SU-DHL-6 (cell line): ENCODE measurements at regions not wholly inside any gene's neighbourhood (a gene's known extent, or its start where the extent isn't known, plus 50 kb on each side); places are given as distances from the start of the nearest gene placed in this dataset.

Source experiments
- H2AFZ ChIP-seq: fragments of 200-600 bp; sonication (generic); 2 replicates; pipeline ENCODE4 v1.6.1; 2014; ENCODE audit warnings: low read depth, mild to moderate bottlenecking, moderate library complexity, mixed read lengths, antibody characterized with exemption, low read length; ENCODE audit not compliant: severe bottlenecking
- H3F3A ChIP-seq: fragments of 200-600 bp; shearing (Covaris generic); 2 replicates; pipeline ENCODE4 v1.6.0; 2016; ENCODE audit warnings: antibody characterized with exemption, mild to moderate bottlenecking; ENCODE audit not compliant: insufficient read depth
- H3K27ac ChIP-seq: fragments of 200-600 bp; sonication (generic); 2 replicates; pipeline ENCODE4 v1.5.1; 2016; ENCODE audit warnings: low read depth, mild to moderate bottlenecking, low read length, moderate library complexity, mixed read lengths
- H3K27me3 ChIP-seq: fragments of 200-600 bp; sonication (generic), shearing (Covaris generic); 2 replicates; pipeline ENCODE4 v1.6.0; 2014; ENCODE audit warnings: mild to moderate bottlenecking, low read length
- H3K36me3 ChIP-seq: fragments of 200-600 bp; sonication (generic); 2 replicates; pipeline ENCODE4 v1.6.1; 2014; ENCODE audit warnings: mild to moderate bottlenecking, low read length, mixed read lengths
- H3K4me2 ChIP-seq: fragments of 300-600, 200-600 bp; shearing (Covaris generic), sonication (generic); 2 replicates; pipeline ENCODE4 v1.6.0; 2014; ENCODE audit warnings: low read length, low read depth, mild to moderate bottlenecking; ENCODE audit not compliant: poor library complexity, severe bottlenecking
- H3K4me3 ChIP-seq: fragments of 200-600 bp; sonication (generic); 2 replicates; pipeline ENCODE4 v1.5.1; 2014; ENCODE audit warnings: antibody characterized with exemption, low read length, mild to moderate bottlenecking, mixed read lengths; ENCODE audit not compliant: insufficient read depth, poor library complexity, severe bottlenecking
- H3K79me2 ChIP-seq: fragments of 200-600 bp; sonication (generic); 2 replicates; pipeline ENCODE4 v1.6.1; 2014; ENCODE audit warnings: mild to moderate bottlenecking, low read length, moderate library complexity; ENCODE audit not compliant: insufficient read depth
- H3K9ac ChIP-seq: fragments of 200-600 bp; sonication (generic); 2 replicates; pipeline ENCODE4 v1.7.0; 2014; ENCODE audit warnings: mild to moderate bottlenecking, low read length
- H3K9me2 ChIP-seq: fragments of 200-600 bp; sonication (generic); replicated peaks from 2 replicates; pipeline ENCODE4 v1.6.1; 2014; ENCODE audit warnings: low read length; ENCODE audit not compliant: insufficient read depth
- H3K9me3 ChIP-seq: fragments of 200-600 bp; sonication (generic); 2 replicates; pipeline ENCODE4 v1.6.1; 2014; ENCODE audit warnings: low read length, mixed read lengths; ENCODE audit not compliant: insufficient read depth
- H4K20me1 ChIP-seq: fragments of 200-600 bp; sonication (generic); 2 replicates; pipeline ENCODE4 v1.6.1; 2014; ENCODE audit warnings: low read depth, mild to moderate bottlenecking, antibody characterized with exemption, low read length, moderate library complexity, mixed read lengths
- CTCF ChIP-seq: fragments of 200-600 bp; sonication (generic); IDR thresholded peaks from one replicate; pipeline ENCODE4 v1.5.1; 2017; ENCODE audit warnings: antibody characterized with exemption, mild to moderate bottlenecking, low read length, moderate library complexity; ENCODE audit not compliant: insufficient read depth, poor library complexity, severe bottlenecking
- EZH2phosphoT487 ChIP-seq: fragments of 200-600 bp; sonication (generic), shearing (Covaris generic); conservative IDR thresholded peaks from 2 replicates; pipeline ENCODE4 v1.6.1; 2018; ENCODE audit warnings: mild to moderate bottlenecking, antibody characterized with exemption, low read length, moderate library complexity, mixed read lengths

GRCh38 chr22:19590696-19591095, 66.5 kb upstream of the CLDN5 start:
- TF ChIP-seq CTCF, result no peak
- Histone ChIP-seq H2AFZ (no peak overlapping the region), H3K4me3 (no peak overlapping the region), H3K9me2 (no peaks in the 10 kb centered on the region), H3K79me2 (no peaks in the 10 kb centered on the region), H3K9me3 (no peaks in the 10 kb centered on the region), H3K27me3 (no peaks in the 10 kb centered on the region), H3K36me3 (no peaks in the 10 kb centered on the region), H3F3A (no peaks in the 10 kb centered on the region), H3K27ac (no peak overlapping the region), H4K20me1 (no peaks in the 10 kb centered on the region), H3K4me2 (no peak overlapping the region), H3K9ac (no peak overlapping the region)

DNA sequence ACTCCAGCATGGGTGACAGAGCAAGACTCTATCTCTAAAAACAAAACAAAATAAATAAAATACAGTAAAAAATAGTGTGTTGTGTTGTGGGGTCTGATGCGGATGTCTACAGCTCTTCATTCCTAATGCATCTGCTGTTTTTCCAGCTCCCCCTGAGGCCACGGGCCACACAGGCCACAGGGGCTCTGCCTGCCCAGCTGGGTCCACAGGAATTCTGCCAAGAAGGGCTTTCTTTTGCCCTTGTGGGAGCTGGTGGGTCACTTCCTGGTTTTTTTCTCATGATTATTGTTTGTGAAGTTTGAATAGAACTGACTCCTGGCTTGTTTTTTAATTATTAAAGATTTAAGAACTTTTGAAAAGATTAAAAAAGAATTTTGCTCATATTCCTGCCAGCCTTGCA, 67.4 kb upstream of the CLDN5 start:
- Histone ChIP-seq H3K36me3 (no peaks in the 10 kb centered on the region), H3K9ac (no peak overlapping the region), H2AFZ (no peak overlapping the region), H3K4me3 (no peak overlapping the region), H3K9me3 (no peaks in the 10 kb centered on the region), H3K27ac (no peak overlapping the region), H3K79me2 (no peaks in the 10 kb centered on the region), H3F3A (no peaks in the 10 kb centered on the region), H3K27me3 (no peaks in the 10 kb centered on the region), H4K20me1 (no peaks in the 10 kb centered on the region), H3K4me2 (no peak overlapping the region), H3K9me2 (no peaks in the 10 kb centered on the region)
- TF ChIP-seq EZH2phosphoT487 (no peak), CTCF (no peak)

DNA sequence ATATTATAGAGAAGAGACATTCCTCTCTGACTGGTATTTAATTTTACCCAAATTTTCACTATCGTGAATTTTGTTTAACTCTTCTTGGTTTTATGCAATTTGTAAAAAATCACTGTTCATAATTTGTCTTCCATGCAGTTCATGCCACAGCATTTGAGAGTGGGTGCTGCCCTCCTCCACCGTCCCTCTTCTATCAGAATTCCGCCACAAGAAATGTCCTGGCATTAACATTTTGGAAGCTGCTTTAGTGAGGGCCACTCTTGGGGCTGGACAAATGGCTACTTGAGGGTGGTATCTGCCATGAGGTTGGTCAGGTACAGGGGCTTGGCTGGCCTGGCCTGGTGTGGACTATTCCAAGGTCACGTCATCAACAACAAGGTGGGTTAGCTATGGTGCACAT, 68.3 kb upstream of the CLDN5 start:
- Histone ChIP-seq H3K27ac (no peak overlapping the region), H3F3A (no peaks in the 10 kb centered on the region), H3K9ac (no peak overlapping the region), H3K36me3 (no peaks in the 10 kb centered on the region), H2AFZ (no peak overlapping the region), H3K4me3 (no peak overlapping the region), H3K4me2 (no peak overlapping the region), H3K27me3 (no peaks in the 10 kb centered on the region), H4K20me1 (no peaks in the 10 kb centered on the region), H3K79me2 (no peaks in the 10 kb centered on the region), H3K9me2 (no peaks in the 10 kb centered on the region), H3K9me3 (no peaks in the 10 kb centered on the region)
- TF ChIP-seq CTCF (no peak), EZH2phosphoT487 (no peak)

DNA sequence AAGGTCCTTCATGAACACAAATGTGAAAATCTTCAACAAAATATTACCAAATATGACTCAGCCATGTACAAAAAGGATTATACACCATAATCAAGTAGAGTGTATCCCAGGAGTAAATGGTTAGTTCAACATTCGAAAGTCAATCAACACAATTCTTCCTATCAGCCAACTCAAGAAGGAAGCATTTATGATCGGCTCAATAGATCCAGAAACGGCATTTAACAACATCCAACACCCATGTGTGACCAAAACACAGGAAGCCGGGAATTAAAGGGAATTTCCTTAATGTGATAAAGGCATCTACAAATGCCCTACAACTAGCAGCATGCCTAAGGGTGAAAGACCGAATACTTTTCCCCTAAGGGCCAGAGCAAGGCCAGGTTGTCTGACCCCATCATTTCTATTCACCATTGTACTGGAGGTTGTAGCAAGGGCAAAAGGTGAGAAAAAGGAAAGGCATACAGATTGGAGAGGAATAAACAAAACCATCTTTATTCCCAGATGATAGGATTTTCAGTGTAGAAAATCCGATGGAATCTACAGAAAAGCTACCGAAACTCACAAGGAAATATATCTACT, 69.9 kb upstream of the CLDN5 start:
- Histone ChIP-seq H2AFZ (no peak overlapping the region), H3K4me3 (no peak overlapping the region), H3K4me2 (no peak overlapping the region), H3K9me2 (no peaks in the 10 kb centered on the region), H4K20me1 (no peaks in the 10 kb centered on the region), H3K9ac (no peak overlapping the region), H3K79me2 (no peaks in the 10 kb centered on the region), H3F3A (no peaks in the 10 kb centered on the region), H3K27ac (no peak overlapping the region), H3K9me3 (no peaks in the 10 kb centered on the region), H3K36me3 (no peaks in the 10 kb centered on the region), H3K27me3 (no peaks in the 10 kb centered on the region)
- TF ChIP-seq EZH2phosphoT487 (no peak), CTCF (no peak)
